A549 (cell line): ENCODE measurements at regions not wholly inside any gene's neighbourhood (a gene's known extent, or its start where the extent isn't known, plus 50 kb on each side); places are given as distances from the start of the nearest gene placed in this dataset.

Experiments
- CBX8 ChIP-seq: fragments of 200-600 bp; sonication (generic); IDR thresholded peaks from 2 replicates; pipeline ENCODE4 v1.6.1; 2016
- CTCF ChIP-seq: fragments of >200 bp; sonication (Bioruptor Twin); formaldehyde crosslinking; IDR thresholded peaks from 3 replicates; pipeline ENCODE4 v1.5.1; 2016
- ELK1 ChIP-seq: fragments of 150-350 bp; IDR thresholded peaks from 2 replicates; pipeline ENCODE4 v1.6.1; 2014; ENCODE audit warnings: low read depth, mild to moderate bottlenecking, low read length
- EP300 ChIP-seq, 2 experiments: fragments of >200 bp; sonication (Bioruptor Twin); formaldehyde crosslinking; IDR thresholded peaks; 2 replicates in 1 of 2; 3 replicates in 1 of 2; pipeline ENCODE4 v1.6.1; 2016 to 2017
- HOXA7 ChIP-seq: fragments of 250-450 bp; sonication (Bioruptor Pico); IDR thresholded peaks from 2 replicates; pipeline ENCODE4 v1.5.0; 2020; ENCODE audit warnings: mild to moderate bottlenecking, moderate library complexity
- KDM1A ChIP-seq: fragments of 200-600 bp; sonication (generic); IDR thresholded peaks from 2 replicates; pipeline ENCODE4 v1.6.1; 2016; ENCODE audit warnings: low read depth, mild to moderate bottlenecking
- MAFK ChIP-seq: fragments of 450-650 bp; IDR thresholded peaks from 2 replicates; pipeline ENCODE4 v1.6.1; 2014; ENCODE audit not compliant: partially characterized antibody
- MAX ChIP-seq: IDR thresholded peaks from 2 replicates; pipeline ENCODE4 v1.6.1; 2012
- POLR2A ChIP-seq: IDR thresholded peaks from 2 replicates; pipeline ENCODE4 v1.6.1; 2012; ENCODE audit warnings: mild to moderate bottlenecking, low read length
- RAD21 ChIP-seq, 2 experiments: fragments of >200 bp in 1 of 2; sonication (Bioruptor Twin) in 1 of 2; formaldehyde crosslinking in 1 of 2; IDR thresholded peaks in 1 of 2; conservative IDR thresholded peaks in 1 of 2; 2 replicates in 1 of 2; 3 replicates in 1 of 2; pipeline ENCODE4 v1.6.1; 2012 to 2018; ENCODE audit warnings: inconsistent platforms in 1 of 2
- REST ChIP-seq: fragments of 200-600 bp; sonication (generic); IDR thresholded peaks from 2 replicates; pipeline ENCODE4 v1.6.1; 2016; ENCODE audit warnings: antibody characterized with exemption, mild to moderate bottlenecking, moderate library complexity
- TP53 ChIP-seq: fragments of 250-450 bp; sonication (Bioruptor Pico); IDR thresholded peaks from 2 replicates; pipeline ENCODE4 v1.5.0; 2021; ENCODE audit warnings: mild to moderate bottlenecking, moderate library complexity
- USF2 ChIP-seq: fragments of 450-650 bp; IDR thresholded peaks from 2 replicates; pipeline ENCODE4 v1.6.1; 2014; ENCODE audit warnings: antibody characterized with exemption
- ZC3H11A ChIP-seq: fragments of 450-650 bp; IDR thresholded peaks from 2 replicates; pipeline ENCODE4 v1.6.1; 2014; ENCODE audit warnings: antibody characterized with exemption, mild to moderate bottlenecking

- TF ChIP-seq CTCF, result no peak
- TF ChIP-seq CBX8, result no peak
- no peak for TF ChIP-seq REST
- TF ChIP-seq HOXA7 (CRISPR knock-in tag), result no peak
- no peak for TF ChIP-seq POLR2A
- no peak for TF ChIP-seq TP53 (CRISPR knock-in tag)
- TF ChIP-seq USF2, result no peak
- no peak for TF ChIP-seq MAX
- no peak for TF ChIP-seq ZC3H11A
- no peak for TF ChIP-seq ELK1
- TF ChIP-seq EP300 (IDR thresholded peaks at IDR 0.05), result no peak
- TF ChIP-seq MAFK, result no peak
- no peak for TF ChIP-seq RAD21 (conservative IDR thresholded peaks at IDR 0.05 in 1 of 2, IDR thresholded peaks at IDR 0.05 in 1 of 2)
- TF ChIP-seq KDM1A, result no peak
Measured at GRCh38 chr4:75126058-75126457, 193.1 kb downstream of the PARM1 start.
